Esophagus muscularis mucosa (tissue), 4 donors: ENCODE measurements at regions not wholly inside any gene's neighbourhood (a gene's known extent, or its start where the extent isn't known, plus 50 kb on each side); places are given as distances from the start of the nearest gene placed in this dataset.

Experiments
- CTCF ChIP-seq, 3 experiments: fragments of 200-600 bp in 2 of 3; fragments of 450-650 bp in 1 of 3; sonication (generic) in 2 of 3; IDR thresholded peaks; one replicate each; pipeline ENCODE4 v1.5.1; 2017 to 2019; ENCODE audit warnings: antibody characterized with exemption in 3 of 3, mild to moderate bottlenecking in 2 of 3, moderate library complexity in 1 of 3
- EP300 ChIP-seq: sonication (generic); formaldehyde crosslinking; IDR thresholded peaks from one replicate; pipeline ENCODE4 v1.6.1; 2017; ENCODE audit warnings: antibody characterized with exemption
- POLR2A ChIP-seq: fragments of 450-650 bp; IDR thresholded peaks from one replicate; pipeline ENCODE4 v1.6.1; 2017; ENCODE audit warnings: antibody characterized with exemption, moderate library complexity, mild to moderate bottlenecking, low read depth
- POLR2AphosphoS5 ChIP-seq, 2 donors: sonication (generic); formaldehyde crosslinking; IDR thresholded peaks; one replicate each; pipeline ENCODE4 v1.6.1; 2017; ENCODE audit warnings: antibody characterized with exemption in 2 of 2

- no peak for TF ChIP-seq CTCF (IDR thresholded peaks at IDR 0.05)
- TF ChIP-seq POLR2A = no peak
- TF ChIP-seq POLR2AphosphoS5 (IDR thresholded peaks at IDR 0.05) = no peak
- no peak for TF ChIP-seq EP300
These were observed 365.7 kb upstream of the TPM1 start for GRCh38 chr15:62676891-62677290.
